ENCODE measurements at regions not wholly inside any gene's neighbourhood (a gene's known extent, or its start where the extent isn't known, plus 50 kb on each side); places are given as distances from the start of the nearest gene placed in this dataset.

- TF ChIP-seq, protein P1, sequence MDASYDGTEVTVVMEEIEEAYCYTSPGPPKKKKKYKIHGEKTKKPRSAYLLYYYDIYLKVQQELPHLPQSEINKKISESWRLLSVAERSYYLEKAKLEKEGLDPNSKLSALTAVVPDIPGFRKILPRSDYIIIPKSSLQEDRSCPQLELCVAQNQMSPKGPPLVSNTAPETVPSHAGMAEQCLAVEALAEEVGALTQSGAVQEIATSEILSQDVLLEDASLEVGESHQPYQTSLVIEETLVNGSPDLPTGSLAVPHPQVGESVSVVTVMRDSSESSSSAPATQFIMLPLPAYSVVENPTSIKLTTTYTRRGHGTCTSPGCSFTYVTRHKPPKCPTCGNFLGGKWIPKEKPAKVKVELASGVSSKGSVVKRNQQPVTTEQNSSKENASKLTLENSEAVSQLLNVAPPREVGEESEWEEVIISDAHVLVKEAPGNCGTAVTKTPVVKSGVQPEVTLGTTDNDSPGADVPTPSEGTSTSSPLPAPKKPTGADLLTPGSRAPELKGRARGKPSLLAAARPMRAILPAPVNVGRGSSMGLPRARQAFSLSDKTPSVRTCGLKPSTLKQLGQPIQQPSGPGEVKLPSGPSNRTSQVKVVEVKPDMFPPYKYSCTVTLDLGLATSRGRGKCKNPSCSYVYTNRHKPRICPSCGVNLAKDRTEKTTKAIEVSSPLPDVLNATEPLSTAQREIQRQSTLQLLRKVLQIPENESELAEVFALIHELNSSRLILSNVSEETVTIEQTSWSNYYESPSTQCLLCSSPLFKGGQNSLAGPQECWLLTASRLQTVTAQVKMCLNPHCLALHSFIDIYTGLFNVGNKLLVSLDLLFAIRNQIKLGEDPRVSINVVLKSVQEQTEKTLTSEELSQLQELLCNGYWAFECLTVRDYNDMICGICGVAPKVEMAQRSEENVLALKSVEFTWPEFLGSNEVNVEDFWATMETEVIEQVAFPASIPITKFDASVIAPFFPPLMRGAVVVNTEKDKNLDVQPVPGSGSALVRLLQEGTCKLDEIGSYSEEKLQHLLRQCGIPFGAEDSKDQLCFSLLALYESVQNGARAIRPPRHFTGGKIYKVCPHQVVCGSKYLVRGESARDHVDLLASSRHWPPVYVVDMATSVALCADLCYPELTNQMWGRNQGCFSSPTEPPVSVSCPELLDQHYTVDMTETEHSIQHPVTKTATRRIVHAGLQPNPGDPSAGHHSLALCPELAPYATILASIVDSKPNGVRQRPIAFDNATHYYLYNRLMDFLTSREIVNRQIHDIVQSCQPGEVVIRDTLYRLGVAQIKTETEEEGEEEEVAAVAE (CRISPR knock-in tag; IDR thresholded peaks at IDR 0.05; ENCODE audit: borderline replicate concordance) = no peak
- TF ChIP-seq, protein P2, sequence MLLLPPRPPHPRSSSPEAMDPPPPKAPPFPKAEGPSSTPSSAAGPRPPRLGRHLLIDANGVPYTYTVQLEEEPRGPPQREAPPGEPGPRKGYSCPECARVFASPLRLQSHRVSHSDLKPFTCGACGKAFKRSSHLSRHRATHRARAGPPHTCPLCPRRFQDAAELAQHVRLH (CRISPR knock-in tag; IDR thresholded peaks at IDR 0.05; ENCODE audit: borderline replicate concordance, low read depth) = no peak
- no peak for TF ChIP-seq ZNF615 (CRISPR knock-in tag; IDR thresholded peaks at IDR 0.05; ENCODE audit: borderline replicate concordance)
- TF ChIP-seq HNRNPH1 (optimal IDR thresholded peaks at IDR 0.05; ENCODE audit: low read depth, low read length) = no peak
- TF ChIP-seq ZNF333 (CRISPR knock-in tag; IDR thresholded peaks at IDR 0.05; ENCODE audit: borderline replicate concordance) = no peak
- no peak for TF ChIP-seq HNRNPK (IDR thresholded peaks at IDR 0.05; ENCODE audit: low read depth, low read length, poor library complexity, severe bottlenecking)
Measured at GRCh38 chr14:97344666-97345065, 547.5 kb downstream of the VRK1 start (continued).

- no peaks in the 10 kb centered on the region for H3K79me2 ChIP-seq (ENCODE audit: insufficient read depth, low read length)
- 1% methylated on average over 3 of the region's 3 CpGs for WGBS (ENCODE audit: low lambda C conversion rate)
- H3K4me1 ChIP-seq (ENCODE audit: insufficient read depth, low read length) = peaks cover 12% of the 10 kb centered on the region
- H3K27ac ChIP-seq (ENCODE audit: extremely low read length, insufficient read depth, low read length) = no peak overlapping the region
- TF ChIP-seq ZFX (CRISPR knock-in tag; IDR thresholded peaks at IDR 0.05; ENCODE audit: low read depth) (no peak), FOXA3 (CRISPR knock-in tag; IDR thresholded peaks at IDR 0.05) (no peak), JUN (CRISPR knock-in tag; IDR thresholded peaks at IDR 0.05) (no peak)
- FAIRE-seq (no peak), ATAC-seq (no peak), DNase-seq (ENCODE audit: low spot score) (no peak)
- H2AFZ ChIP-seq (ENCODE audit: low read length) = no peak overlapping the region
- no peak overlapping the region for H3K9ac ChIP-seq (ENCODE audit: insufficient read depth, low read depth, low read length)
- no peaks in the 10 kb centered on the region for H3K36me3 ChIP-seq (replicated peaks in 1 of 2; ENCODE audit: control insufficient read depth in 1 of 2, insufficient read depth in 2 of 2, low read length in 2 of 2)
- H4K20me1 ChIP-seq (ENCODE audit: insufficient read depth, low read length) = no peaks in the 10 kb centered on the region
- ChIA-PET CTCF (ENCODE audit: low intra/inter-chr PET ratio, low total read pairs) (no interaction called here), POLR2A (no interaction called here)
- in situ Hi-C loops (cut with HindIII; ENCODE audit: extremely low pct_ligation_motif_present, low pct_unique_long_range_greater_than_20kb) = no loop called here
- BruUV-seq (replicated peaks) = no TSS peak
- H3K27me3 ChIP-seq (ENCODE audit: control insufficient read depth in 1 of 2, insufficient read depth in 2 of 2, low read length in 2 of 2) = no peaks in the 10 kb centered on the region
- H3K4me2 ChIP-seq (ENCODE audit: low read depth, low read length) = no peak overlapping the region
- H3K9me3 ChIP-seq (ENCODE audit: low read length) = peaks cover 60% of the 10 kb centered on the region
- no peak overlapping the region for H3K4me3 ChIP-seq (replicated peaks in 1 of 3; ENCODE audit: insufficient read depth in 1 of 3, low read depth in 2 of 3, low read length in 3 of 3)
- intact Hi-C loops (cut with micrococcal nuclease; ENCODE audit: unreplicated experiment) = no loop called here
Measured at GRCh38 chr14:97346675-97347074, 549.5 kb downstream of the VRK1 start.

Data from HepG2 (cell line).